ENCODE measurements at regions not wholly inside any gene's neighbourhood (a gene's known extent, or its start where the extent isn't known, plus 50 kb on each side); places are given as distances from the start of the nearest gene placed in this dataset.

- Histone ChIP-seq H3K23ac (ENCODE audit: insufficient read length, low read depth, low read length) (no peak overlapping the region), H3K9ac (ENCODE audit: extremely low read depth, insufficient read length, low read length) (no peak overlapping the region), H3K27ac (ENCODE audit: insufficient read length, low read depth, low read length) (no peak overlapping the region), H3K79me2 (ENCODE audit: insufficient read depth, low read length) (no peaks in the 10 kb centered on the region), H4K8ac (replicated peaks; ENCODE audit: insufficient read length, low read depth, low read length) (no peak overlapping the region), H2BK20ac (ENCODE audit: low read depth, low read length, poor library complexity, severe bottlenecking) (no peak overlapping the region), H3K14ac (ENCODE audit: insufficient read depth, low read length) (no peak overlapping the region), H4K20me1 (ENCODE audit: control insufficient read depth, insufficient read depth, insufficient read length) (no peaks in the 10 kb centered on the region), H2BK120ac (ENCODE audit: low read depth, low read length, poor library complexity, severe bottlenecking) (no peak overlapping the region), H3K79me1 (ENCODE audit: insufficient read depth, low read depth, low read length, poor library complexity, severe bottlenecking) (no peaks in the 10 kb centered on the region), H3K4me2 (ENCODE audit: insufficient read depth, insufficient read length, low read length) (no peak overlapping the region), H3K4me1 (ENCODE audit: insufficient read depth, low read length) (no peaks in the 10 kb centered on the region), H3K27me3 (ENCODE audit: insufficient read depth, low read length) (no peaks in the 10 kb centered on the region), H2AFZ (ENCODE audit: low read length) (no peak overlapping the region), H3K18ac (ENCODE audit: insufficient read length, low read depth, low read length) (no peak overlapping the region), H4K5ac (ENCODE audit: insufficient read length, low read depth, low read length) (no peak overlapping the region), H3K4ac (ENCODE audit: low read depth, low read length) (no peak overlapping the region), H3T11ph (ENCODE audit: low read length) (no peak overlapping the region), H4K91ac (ENCODE audit: insufficient read length, low read depth, low read length) (no peak overlapping the region), H2BK5ac (ENCODE audit: insufficient read length, low read length) (no peak overlapping the region), H3K9me3 (ENCODE audit: control insufficient read depth, low read depth, low read length) (no peaks in the 10 kb centered on the region), H2AK5ac (ENCODE audit: insufficient read length, low read length) (no peak overlapping the region), H3K23me2 (ENCODE audit: insufficient read length, low read depth, low read length, poor library complexity, severe bottlenecking) (no peaks in the 10 kb centered on the region), H2BK12ac (ENCODE audit: insufficient read length, low read depth, low read length) (no peak overlapping the region), H3K56ac (ENCODE audit: insufficient read length, low read depth, low read length) (no peak overlapping the region), H2BK15ac (ENCODE audit: low read depth, low read length) (no peak overlapping the region)
- Mint-ChIP-seq H3K4me1 (no peaks in the 10 kb centered on the region), H3K36me3 (ENCODE audit: insufficient read depth in 1 of 3, low read depth in 3 of 3) (no peaks in the 10 kb centered on the region), H3K27ac (no peak overlapping the region), H3K9me3 (no peaks in the 10 kb centered on the region), H3K4me3 (no peak overlapping the region), H3K27me3 (ENCODE audit: low read depth) (no peaks in the 10 kb centered on the region)
- WGBS (ENCODE audit: extremely low coverage, insufficient read length, low lambda C conversion rate), result no CpG with 5 or more reads among the region's 5 CpGs
- DNase-seq, result no peak
- TF ChIP-seq CTCF (conservative IDR thresholded peaks at IDR 0.05), result no peak
Observed at GRCh38 chr18:64991102-64991501, 759.7 kb upstream of the CDH7 start.
